ENCODE measurements at regions not wholly inside any gene's neighbourhood (a gene's known extent, or its start where the extent isn't known, plus 50 kb on each side); places are given as distances from the start of the nearest gene placed in this dataset.

GRCh38 chr2:125106710-125107109 is 1081.6 kb downstream of the CNTNAP5 start:
- TF ChIP-seq, protein P1, sequence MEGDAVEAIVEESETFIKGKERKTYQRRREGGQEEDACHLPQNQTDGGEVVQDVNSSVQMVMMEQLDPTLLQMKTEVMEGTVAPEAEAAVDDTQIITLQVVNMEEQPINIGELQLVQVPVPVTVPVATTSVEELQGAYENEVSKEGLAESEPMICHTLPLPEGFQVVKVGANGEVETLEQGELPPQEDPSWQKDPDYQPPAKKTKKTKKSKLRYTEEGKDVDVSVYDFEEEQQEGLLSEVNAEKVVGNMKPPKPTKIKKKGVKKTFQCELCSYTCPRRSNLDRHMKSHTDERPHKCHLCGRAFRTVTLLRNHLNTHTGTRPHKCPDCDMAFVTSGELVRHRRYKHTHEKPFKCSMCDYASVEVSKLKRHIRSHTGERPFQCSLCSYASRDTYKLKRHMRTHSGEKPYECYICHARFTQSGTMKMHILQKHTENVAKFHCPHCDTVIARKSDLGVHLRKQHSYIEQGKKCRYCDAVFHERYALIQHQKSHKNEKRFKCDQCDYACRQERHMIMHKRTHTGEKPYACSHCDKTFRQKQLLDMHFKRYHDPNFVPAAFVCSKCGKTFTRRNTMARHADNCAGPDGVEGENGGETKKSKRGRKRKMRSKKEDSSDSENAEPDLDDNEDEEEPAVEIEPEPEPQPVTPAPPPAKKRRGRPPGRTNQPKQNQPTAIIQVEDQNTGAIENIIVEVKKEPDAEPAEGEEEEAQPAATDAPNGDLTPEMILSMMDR (IDR thresholded peaks at IDR 0.05) = no peak
- TF ChIP-seq POLR2A (IDR thresholded peaks at IDR 0.05) = no peak
